PC-3 (cell line): ENCODE measurements at regions not wholly inside any gene's neighbourhood (a gene's known extent, or its start where the extent isn't known, plus 50 kb on each side); places are given as distances from the start of the nearest gene placed in this dataset.

ENCODE experiments used
- ATAC-seq: fragments of 200-7000 bp; cut with Tn5 transposase; 2 replicates; pipeline ENCODE4 v1.9.1; 2020; ENCODE audit warnings: mild to moderate bottlenecking, moderate library complexity
- BruUV-seq: library from RNA; stranded (reverse); fragments of 400-500 nt; replicated peaks from 2 replicates; lab custom pipeline; 2021; lab: Mats Ljungman, UMichigan
- CTCF ChIA-PET: fragments of 300-600 bp; sonication (Branson Sonifier 250); formaldehyde crosslinking; loops from one replicate; lab custom pipeline; 2022; ENCODE audit warnings: antibody characterized with exemption; lab: Charles Lee
- POLR2A ChIA-PET: fragments of 300-600 bp; sonication (Branson Sonifier 250); formaldehyde crosslinking; loops from one replicate; lab custom pipeline; 2022; ENCODE audit warnings: antibody characterized with exemption; ENCODE audit not compliant: unreplicated experiment; lab: Charles Lee
- DNase-seq: peaks from one replicate; pipeline ENCODE4 v3.0.0-alpha.2; 2015
- H2AFZ ChIP-seq: fragments of 300-600 bp; sonication (generic); 2 replicates; pipeline ENCODE4 v1.6.0; 2016; ENCODE audit warnings: antibody characterized with exemption, low read length
- H3F3A ChIP-seq: fragments of 300-600 bp; sonication (generic); one replicate; pipeline ENCODE4 v1.6.0; 2017; ENCODE audit warnings: antibody characterized with exemption, low read length, control low read depth, mild to moderate bottlenecking; ENCODE audit not compliant: unreplicated experiment
- H3K27ac ChIP-seq: fragments of 300-600 bp; sonication (generic); 2 replicates; pipeline ENCODE4 v1.5.1; 2016; ENCODE audit warnings: mild to moderate bottlenecking, low read length
- H3K27me3 ChIP-seq: fragments of 300-600 bp; sonication (generic); 2 replicates; pipeline ENCODE4 v1.6.1; 2016; ENCODE audit warnings: low read length, mixed read lengths
- H3K36me3 ChIP-seq: fragments of 300-600 bp; sonication (generic); 2 replicates; pipeline ENCODE4 v1.6.1; 2016; ENCODE audit warnings: low read depth, mixed run types, low read length, mixed read lengths
- H3K4me1 ChIP-seq: fragments of 300-600 bp; sonication (generic); 2 replicates; pipeline ENCODE4 v1.5.1; 2016; ENCODE audit warnings: low read length; ENCODE audit not compliant: insufficient read depth
- H3K4me2 ChIP-seq: fragments of 300-600 bp; sonication (generic); 2 replicates; pipeline ENCODE4 v1.6.0; 2016; ENCODE audit warnings: low read length
- H3K4me3 ChIP-seq: fragments of 300-600 bp; sonication (generic); 2 replicates; pipeline ENCODE4 v1.5.1; 2016; ENCODE audit warnings: mild to moderate bottlenecking, low read length, mixed read lengths
- H3K79me2 ChIP-seq: fragments of 300-600 bp; sonication (generic); 2 replicates; pipeline ENCODE4 v1.6.1; 2017; ENCODE audit warnings: low read length, mixed read lengths
- H3K9ac ChIP-seq: fragments of 300-600 bp; sonication (generic); 2 replicates; pipeline ENCODE4 v1.6.0; 2016; ENCODE audit warnings: mild to moderate bottlenecking, low read length
- H3K9me2 ChIP-seq: fragments of 300-600 bp; sonication (generic); replicated peaks from 2 replicates; pipeline ENCODE4 v1.6.1; 2016; ENCODE audit warnings: mixed run types, low read length, mixed read lengths
- H3K9me3 ChIP-seq: fragments of 300-600 bp; sonication (generic); 2 replicates; pipeline ENCODE4 v1.6.1; 2016; ENCODE audit warnings: low read length, mixed read lengths
- H4K20me1 ChIP-seq: fragments of 300-600 bp; sonication (generic); 2 replicates; pipeline ENCODE4 v1.6.1; 2016; ENCODE audit warnings: low read length, mixed read lengths
- CTCF ChIP-seq: fragments of 300-600 bp; sonication (generic); conservative IDR thresholded peaks from 2 replicates; pipeline ENCODE4 v1.5.1; 2017; ENCODE audit warnings: antibody characterized with exemption, low read depth, mild to moderate bottlenecking, low read length
- EZH2 ChIP-seq: fragments of 300-600 bp; sonication (generic); IDR thresholded peaks from one replicate; pipeline ENCODE4 v1.6.1; 2017; ENCODE audit warnings: antibody characterized with exemption, mild to moderate bottlenecking, low read length; ENCODE audit not compliant: unreplicated experiment
- EZH2phosphoT487 ChIP-seq: fragments of 300-600 bp; sonication (generic); IDR thresholded peaks from 2 replicates; pipeline ENCODE4 v1.6.1; 2018; ENCODE audit warnings: mild to moderate bottlenecking, antibody characterized with exemption, low read length, borderline replicate concordance
- intact Hi-C: fragments of 100-400 bp; cut with micrococcal nuclease; formaldehyde crosslinking; loops from 2 replicates; pipeline ENCODE4 v1.9.0; 2023

GRCh38 chr14:86515195-86515594 lies 985.3 kb downstream of the FLRT2 start:
- Histone ChIP-seq H3K4me3 (no peak overlapping the region), H3K9me3 (0 out of 2 replicates have a peak, but pooled peaks cover 5% of the 10 kb centered on the region), H3K79me2 (no peaks in the 10 kb centered on the region), H3K27me3 (no peaks in the 10 kb centered on the region), H3K27ac (no peak overlapping the region), H4K20me1 (no peaks in the 10 kb centered on the region), H3K4me1 (no peaks in the 10 kb centered on the region), H2AFZ (no peak overlapping the region), H3F3A (no peaks in the 10 kb centered on the region), H3K4me2 (no peak overlapping the region), H3K36me3 (no peaks in the 10 kb centered on the region), H3K9ac (no peak overlapping the region), H3K9me2 (no peaks in the 10 kb centered on the region)
- DNase-seq: no peak
- intact Hi-C loops: no loop called here
- BruUV-seq: no TSS peak
- POLR2A ChIA-PET: no interaction called here
- ATAC-seq: no peak
- CTCF ChIA-PET: no interaction called here
- TF ChIP-seq CTCF (no peak), EZH2phosphoT487 (no peak), EZH2 (no peak)

- CTCF ChIA-PET: no interaction called here
- POLR2A ChIA-PET: no interaction called here
- intact Hi-C loops: no loop called here
These were observed 983.6 kb downstream of the FLRT2 start for GRCh38 chr14:86513564-86513963.

More at GRCh38 chr14:86513564-86513963, 983.6 kb downstream of the FLRT2 start:
- Histone ChIP-seq H3K9me2 (no peaks in the 10 kb centered on the region), H2AFZ (no peak overlapping the region), H3K4me3 (no peak overlapping the region), H3K9ac (no peak overlapping the region), H3K79me2 (no peaks in the 10 kb centered on the region), H3K36me3 (no peaks in the 10 kb centered on the region), H3K4me2 (no peak overlapping the region), H3K4me1 (no peaks in the 10 kb centered on the region), H3K27ac (no peak overlapping the region), H4K20me1 (no peaks in the 10 kb centered on the region), H3K27me3 (no peaks in the 10 kb centered on the region), H3F3A (no peaks in the 10 kb centered on the region), H3K9me3 (peaks cover 8% of the 10 kb centered on the region; the same call in 1 of the 2 replicates)
- no TSS peak for BruUV-seq
- DNase-seq (no peak), ATAC-seq (no peak)
- TF ChIP-seq EZH2: no peak
- TF ChIP-seq CTCF: no peak
- TF ChIP-seq EZH2phosphoT487: no peak
